ENCODE measurements at regions not wholly inside any gene's neighbourhood (a gene's known extent, or its start where the extent isn't known, plus 50 kb on each side); places are given as distances from the start of the nearest gene placed in this dataset.
A peak's percentile ranks its signal among the peaks of the same experiment; 100 is the strongest.

DNA sequence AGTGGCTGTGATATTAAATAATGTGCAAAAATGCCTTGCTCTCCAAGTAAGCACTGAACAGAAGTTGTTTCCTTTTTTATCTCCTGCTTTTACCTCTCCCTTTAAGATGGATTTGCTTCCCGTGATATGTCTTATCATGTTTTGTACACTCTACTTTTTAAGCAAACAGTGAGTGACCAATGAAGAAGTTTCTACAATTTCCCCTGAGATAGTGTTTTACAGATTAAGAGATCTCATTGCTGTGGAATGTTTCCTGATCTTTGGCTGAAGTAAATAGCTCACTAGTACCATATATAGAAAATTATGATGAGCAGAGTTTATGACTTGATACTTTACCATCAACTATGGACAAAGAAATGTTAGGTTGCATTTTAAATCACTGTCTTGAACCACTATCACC is 184.8 kb upstream of the PDE3A start:
- peak; percentile 50 for DNase-seq (ENCODE audit: low read depth)
- no peaks in the 10 kb centered on the region for H3K27me3 ChIP-seq (replicated peaks; ENCODE audit: control insufficient read depth, insufficient read depth, low read length)
- no peaks in the 10 kb centered on the region for H3K4me1 ChIP-seq (ENCODE audit: control insufficient read depth, insufficient read depth, low read length)

GRCh38 chr12:20184514-20184913 is 183.8 kb upstream of the PDE3A start:
- Histone ChIP-seq H3K9me3 (ENCODE audit: control insufficient read depth, low read length) (no peaks in the 10 kb centered on the region), H3K9ac (ENCODE audit: low read length) (no peak overlapping the region), H3K36me3 (ENCODE audit: control insufficient read depth, insufficient read depth, low read length, severe bottlenecking) (no peaks in the 10 kb centered on the region), H3K27me3 (replicated peaks; ENCODE audit: control insufficient read depth, insufficient read depth, low read length) (no peaks in the 10 kb centered on the region), H3K4me1 (ENCODE audit: control insufficient read depth, insufficient read depth, low read length) (no peaks in the 10 kb centered on the region), H3K4me3 (ENCODE audit: low read length) (no peak overlapping the region)
- DNase-seq (ENCODE audit: low read depth): no peak

More for the DNA sequence above, 184.8 kb upstream of the PDE3A start:
- Histone ChIP-seq H3K9ac (ENCODE audit: low read length) (no peak overlapping the region), H3K36me3 (ENCODE audit: control insufficient read depth, insufficient read depth, low read length, severe bottlenecking) (no peaks in the 10 kb centered on the region), H3K9me3 (ENCODE audit: control insufficient read depth, low read length) (no peaks in the 10 kb centered on the region), H3K4me3 (ENCODE audit: low read length) (no peak overlapping the region)

DNA sequence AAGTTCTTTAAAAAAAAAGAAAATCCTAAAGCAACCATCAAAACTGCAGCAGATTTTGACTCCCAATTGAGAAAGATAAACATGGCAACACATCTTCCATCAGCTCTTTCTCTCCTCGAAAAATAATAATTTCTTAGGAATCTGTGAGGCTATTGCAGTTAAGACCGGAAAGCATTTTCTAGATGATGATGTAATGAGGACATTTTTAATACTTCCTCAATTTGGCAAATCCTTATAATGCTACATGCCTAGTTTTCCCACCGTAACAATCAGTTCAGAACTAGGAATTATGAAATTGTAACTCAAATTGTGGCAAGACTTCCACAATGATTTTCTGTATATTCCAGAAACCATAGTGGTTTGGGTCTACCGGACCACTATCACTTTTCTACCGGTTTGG is 180.9 kb upstream of the PDE3A start:
- Histone ChIP-seq H3K4me1 (ENCODE audit: control insufficient read depth, insufficient read depth, low read length) (no peaks in the 10 kb centered on the region), H3K27me3 (replicated peaks; ENCODE audit: control insufficient read depth, insufficient read depth, low read length) (no peaks in the 10 kb centered on the region), H3K9ac (ENCODE audit: low read length) (no peak overlapping the region), H3K9me3 (ENCODE audit: control insufficient read depth, low read length) (no peaks in the 10 kb centered on the region), H3K4me3 (ENCODE audit: low read length) (no peak overlapping the region), H3K36me3 (ENCODE audit: control insufficient read depth, insufficient read depth, low read length, severe bottlenecking) (no peaks in the 10 kb centered on the region)
- no peak for DNase-seq (ENCODE audit: low read depth)

DNA sequence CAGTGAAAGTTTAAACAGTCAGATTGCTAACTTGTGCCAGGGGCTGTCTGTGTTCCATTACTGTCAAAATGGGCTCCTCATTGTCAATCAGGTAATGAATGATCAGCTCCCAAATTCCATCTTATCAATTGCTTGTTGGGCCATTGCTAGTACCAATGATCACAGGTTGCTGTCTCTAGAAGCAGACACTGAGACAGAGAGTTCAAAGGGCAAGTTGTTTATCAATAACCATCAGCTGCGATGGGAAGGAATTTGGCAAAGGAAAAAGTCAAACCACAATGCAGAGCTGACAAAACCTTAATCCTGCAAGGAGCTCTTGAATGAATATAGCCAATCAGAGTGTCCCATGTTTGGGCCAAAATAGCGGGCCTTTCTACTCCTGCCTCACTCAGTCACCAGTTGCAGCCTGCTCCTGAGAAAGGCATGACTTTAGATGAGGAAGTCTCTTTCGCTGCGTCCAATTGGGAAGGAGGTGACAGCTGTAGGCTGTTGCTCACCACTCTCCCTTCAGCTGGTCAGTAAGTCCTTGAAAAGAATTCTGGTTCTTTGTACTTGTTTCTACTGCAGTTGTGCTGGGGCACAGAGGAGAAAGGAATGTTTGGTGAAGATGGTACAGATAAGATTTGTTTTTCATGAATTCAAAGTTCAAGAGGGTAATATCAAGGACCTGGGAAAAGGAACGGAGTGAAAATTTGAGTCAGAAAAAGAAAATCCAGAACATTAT is 179.2 kb upstream of the PDE3A start:
- H3K4me1 ChIP-seq (ENCODE audit: control insufficient read depth, insufficient read depth, low read length): no peaks in the 10 kb centered on the region
- H3K36me3 ChIP-seq (ENCODE audit: control insufficient read depth, insufficient read depth, low read length, severe bottlenecking): no peaks in the 10 kb centered on the region
- H3K9ac ChIP-seq (ENCODE audit: low read length): no peak overlapping the region
- H3K4me3 ChIP-seq (ENCODE audit: low read length): no peak overlapping the region
- DNase-seq (ENCODE audit: low read depth): no peak
- no peaks in the 10 kb centered on the region for H3K9me3 ChIP-seq (ENCODE audit: control insufficient read depth, low read length)
- H3K27me3 ChIP-seq (replicated peaks; ENCODE audit: control insufficient read depth, insufficient read depth, low read length): no peaks in the 10 kb centered on the region

DNA sequence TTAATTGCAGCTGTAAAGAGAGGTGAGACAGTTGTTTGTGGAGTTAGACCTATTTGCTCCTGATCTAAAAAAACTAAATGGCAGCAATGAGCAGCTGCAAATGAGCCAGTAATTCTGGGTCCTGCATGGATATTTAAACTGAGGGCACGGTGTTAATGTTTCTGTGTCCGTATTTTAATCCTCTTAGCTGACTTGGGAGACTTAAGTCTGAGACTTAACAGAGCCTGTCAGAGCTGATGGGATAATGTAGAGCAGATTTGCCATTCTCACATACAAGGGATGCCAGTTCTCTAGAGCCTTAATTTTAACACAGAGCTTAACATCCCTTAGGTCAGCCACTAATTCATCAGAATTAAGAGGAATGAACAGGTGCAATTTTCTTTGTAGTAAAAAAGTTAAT is 178.6 kb upstream of the PDE3A start:
- DNase-seq (ENCODE audit: low read depth): no peak
- no peaks in the 10 kb centered on the region for H3K9me3 ChIP-seq (ENCODE audit: control insufficient read depth, low read length)
- H3K9ac ChIP-seq (ENCODE audit: low read length): no peak overlapping the region
- H3K27me3 ChIP-seq (replicated peaks; ENCODE audit: control insufficient read depth, insufficient read depth, low read length): no peaks in the 10 kb centered on the region
- no peak overlapping the region for H3K4me3 ChIP-seq (ENCODE audit: low read length)
- H3K4me1 ChIP-seq (ENCODE audit: control insufficient read depth, insufficient read depth, low read length): no peaks in the 10 kb centered on the region
- no peaks in the 10 kb centered on the region for H3K36me3 ChIP-seq (ENCODE audit: control insufficient read depth, insufficient read depth, low read length, severe bottlenecking)

GRCh38 chr12:20194171-20194570 is 174.2 kb upstream of the PDE3A start:
- Histone ChIP-seq H3K4me1 (ENCODE audit: control insufficient read depth, insufficient read depth, low read length) (no peaks in the 10 kb centered on the region), H3K9me3 (ENCODE audit: control insufficient read depth, low read length) (no peaks in the 10 kb centered on the region), H3K9ac (ENCODE audit: low read length) (no peak overlapping the region), H3K27me3 (replicated peaks; ENCODE audit: control insufficient read depth, insufficient read depth, low read length) (no peaks in the 10 kb centered on the region), H3K36me3 (ENCODE audit: control insufficient read depth, insufficient read depth, low read length, severe bottlenecking) (no peaks in the 10 kb centered on the region), H3K4me3 (ENCODE audit: low read length) (no peak overlapping the region)
- DNase-seq (ENCODE audit: low read depth): peak; percentile 26

GRCh38 chr12:20196767-20197166 is 171.6 kb upstream of the PDE3A start:
- H3K36me3 ChIP-seq (ENCODE audit: control insufficient read depth, insufficient read depth, low read length, severe bottlenecking): no peaks in the 10 kb centered on the region
- H3K4me3 ChIP-seq (ENCODE audit: low read length): no peak overlapping the region
- no peak for DNase-seq (ENCODE audit: low read depth)
- peaks cover 4% of the 10 kb centered on the region for H3K4me1 ChIP-seq (ENCODE audit: control insufficient read depth, insufficient read depth, low read length)
- H3K9ac ChIP-seq (ENCODE audit: low read length): no peak overlapping the region
- no peaks in the 10 kb centered on the region for H3K27me3 ChIP-seq (replicated peaks; ENCODE audit: control insufficient read depth, insufficient read depth, low read length)
- H3K9me3 ChIP-seq (ENCODE audit: control insufficient read depth, low read length): no peaks in the 10 kb centered on the region

DNA sequence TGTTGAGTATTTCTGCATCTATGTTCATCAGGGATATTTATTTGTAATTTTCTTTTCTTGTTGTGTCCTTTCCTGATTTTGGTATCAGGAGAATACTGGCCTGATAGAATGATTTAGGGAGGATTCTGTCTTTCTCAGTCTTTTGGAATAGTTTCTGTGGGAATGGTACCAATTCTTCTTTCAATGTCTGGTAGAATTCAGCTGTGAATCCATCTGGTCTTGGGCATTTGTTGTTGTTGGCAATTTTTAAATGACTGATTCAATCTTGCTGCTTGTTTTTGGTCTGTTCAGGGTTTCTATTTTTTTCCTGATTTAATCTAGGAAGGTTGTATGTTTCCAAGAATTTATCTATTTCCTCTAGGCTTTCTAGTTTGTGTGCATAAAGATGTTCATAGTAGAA is 170.9 kb upstream of the PDE3A start:
- H3K4me3 ChIP-seq (ENCODE audit: low read length): no peak overlapping the region
- H3K9ac ChIP-seq (ENCODE audit: low read length): no peak overlapping the region
- no peaks in the 10 kb centered on the region for H3K36me3 ChIP-seq (ENCODE audit: control insufficient read depth, insufficient read depth, low read length, severe bottlenecking)
- H3K9me3 ChIP-seq (ENCODE audit: control insufficient read depth, low read length): no peaks in the 10 kb centered on the region
- H3K4me1 ChIP-seq (ENCODE audit: control insufficient read depth, insufficient read depth, low read length): peaks cover 8% of the 10 kb centered on the region
- no peak for DNase-seq (ENCODE audit: low read depth)
- no peaks in the 10 kb centered on the region for H3K27me3 ChIP-seq (replicated peaks; ENCODE audit: control insufficient read depth, insufficient read depth, low read length)

DNA sequence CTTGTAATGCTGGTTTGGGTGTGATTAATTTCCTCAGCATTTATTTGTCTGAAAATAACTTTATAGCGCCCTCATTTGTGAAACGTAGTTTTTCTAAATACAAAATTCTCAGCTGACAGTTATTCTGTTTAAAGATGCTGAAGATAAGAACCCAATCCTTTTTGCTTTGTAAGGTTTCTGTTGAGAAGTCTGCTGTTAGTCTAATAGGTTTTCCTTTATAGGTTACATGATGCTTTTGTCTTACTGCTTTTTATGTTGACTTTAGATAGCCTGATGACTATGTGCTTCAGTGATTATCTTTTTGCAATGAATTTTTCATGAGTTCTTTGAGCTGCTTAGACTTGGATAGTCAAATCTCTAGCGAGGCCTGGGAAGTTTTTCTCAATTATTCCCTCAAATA is 168.6 kb upstream of the PDE3A start:
- H3K27me3 ChIP-seq (replicated peaks; ENCODE audit: control insufficient read depth, insufficient read depth, low read length): no peaks in the 10 kb centered on the region
- no peak overlapping the region for H3K4me3 ChIP-seq (ENCODE audit: low read length)
- no peak overlapping the region for H3K9ac ChIP-seq (ENCODE audit: low read length)
- no peaks in the 10 kb centered on the region for H3K9me3 ChIP-seq (ENCODE audit: control insufficient read depth, low read length)
- peaks cover 8% of the 10 kb centered on the region for H3K4me1 ChIP-seq (ENCODE audit: control insufficient read depth, insufficient read depth, low read length)
- no peaks in the 10 kb centered on the region for H3K36me3 ChIP-seq (ENCODE audit: control insufficient read depth, insufficient read depth, low read length, severe bottlenecking)
- no peak for DNase-seq (ENCODE audit: low read depth)

DNA sequence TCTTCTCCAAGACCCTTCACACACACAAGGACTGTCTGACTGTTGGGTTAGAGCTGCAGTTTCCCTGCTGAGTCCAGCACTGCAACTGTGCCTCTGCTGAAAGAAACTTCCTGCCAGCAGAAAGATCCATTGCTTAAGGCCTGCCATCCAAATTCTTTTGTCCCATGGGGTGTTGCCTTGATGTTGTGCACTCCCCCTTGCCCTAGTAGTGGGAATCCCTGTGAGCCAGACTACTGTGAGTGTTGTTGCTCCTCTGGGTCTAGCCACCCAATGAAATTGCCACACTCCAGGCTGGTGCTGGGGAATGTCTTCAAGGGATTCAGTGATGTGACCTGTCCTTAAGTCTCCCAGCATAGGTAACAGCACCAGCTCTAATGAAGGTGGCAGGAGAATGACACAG is 166.6 kb upstream of the PDE3A start:
- H3K36me3 ChIP-seq (ENCODE audit: control insufficient read depth, insufficient read depth, low read length, severe bottlenecking): no peaks in the 10 kb centered on the region
- H3K27me3 ChIP-seq (replicated peaks; ENCODE audit: control insufficient read depth, insufficient read depth, low read length): no peaks in the 10 kb centered on the region
- no peak overlapping the region for H3K4me3 ChIP-seq (ENCODE audit: low read length)
- no peaks in the 10 kb centered on the region for H3K9me3 ChIP-seq (ENCODE audit: control insufficient read depth, low read length)
- peaks cover 8% of the 10 kb centered on the region for H3K4me1 ChIP-seq (ENCODE audit: control insufficient read depth, insufficient read depth, low read length)
- DNase-seq (ENCODE audit: low read depth): no peak
- H3K9ac ChIP-seq (ENCODE audit: low read length): no peak overlapping the region

GRCh38 chr12:20205854-20206253 is 162.5 kb upstream of the PDE3A start:
- no peak for DNase-seq (ENCODE audit: low read depth)
- H3K4me3 ChIP-seq (ENCODE audit: low read length): no peak overlapping the region
- H3K9ac ChIP-seq (ENCODE audit: low read length): no peak overlapping the region
- H3K36me3 ChIP-seq (ENCODE audit: control insufficient read depth, insufficient read depth, low read length, severe bottlenecking): no peaks in the 10 kb centered on the region
- H3K27me3 ChIP-seq (replicated peaks; ENCODE audit: control insufficient read depth, insufficient read depth, low read length): no peaks in the 10 kb centered on the region
- peaks cover 8% of the 10 kb centered on the region for H3K4me1 ChIP-seq (ENCODE audit: control insufficient read depth, insufficient read depth, low read length)
- H3K9me3 ChIP-seq (ENCODE audit: control insufficient read depth, low read length): no peaks in the 10 kb centered on the region

GRCh38 chr12:20206410-20206809 is 161.9 kb upstream of the PDE3A start:
- no peaks in the 10 kb centered on the region for H3K9me3 ChIP-seq (ENCODE audit: control insufficient read depth, low read length)
- no peaks in the 10 kb centered on the region for H3K27me3 ChIP-seq (replicated peaks; ENCODE audit: control insufficient read depth, insufficient read depth, low read length)
- H3K36me3 ChIP-seq (ENCODE audit: control insufficient read depth, insufficient read depth, low read length, severe bottlenecking): no peaks in the 10 kb centered on the region
- H3K9ac ChIP-seq (ENCODE audit: low read length): no peak overlapping the region
- H3K4me3 ChIP-seq (ENCODE audit: low read length): no peak overlapping the region
- H3K4me1 ChIP-seq (ENCODE audit: control insufficient read depth, insufficient read depth, low read length): peaks cover 6% of the 10 kb centered on the region
- no peak for DNase-seq (ENCODE audit: low read depth)
